Brain microvascular endothelial cell (primary cell): ENCODE measurements at regions not wholly inside any gene's neighbourhood (a gene's known extent, or its start where the extent isn't known, plus 50 kb on each side); places are given as distances from the start of the nearest gene placed in this dataset.
A peak's percentile ranks its signal among the peaks of the same experiment; 100 is the strongest.

ENCODE experiments used
- DNase-seq: peaks from one replicate; pipeline ENCODE4 v3.0.0-alpha.2; 2020
- H3K27ac ChIP-seq: fragments of 250-450 bp; sonication (Bioruptor Pico); 2 replicates; pipeline ENCODE4 v1.5.1; 2020; ENCODE audit warnings: mild to moderate bottlenecking, moderate library complexity
- H3K27me3 ChIP-seq: fragments of 250-450 bp; sonication (Bioruptor Pico); replicated peaks from 2 replicates; pipeline ENCODE4 v1.5.1; 2020; ENCODE audit warnings: mild to moderate bottlenecking
- H3K36me3 ChIP-seq: fragments of 250-450 bp; sonication (Bioruptor Pico); replicated peaks from 2 replicates; pipeline ENCODE4 v1.5.1; 2020; ENCODE audit warnings: mild to moderate bottlenecking
- H3K4me3 ChIP-seq: 2 replicates; pipeline ENCODE4 v1.5.1; 2011; ENCODE audit warnings: low read depth, mild to moderate bottlenecking, control low read depth, low read length, moderate library complexity
- CTCF ChIP-seq: IDR thresholded peaks from 2 replicates; pipeline ENCODE4 v1.5.1; 2011; ENCODE audit warnings: low read depth, mild to moderate bottlenecking, moderate library complexity, low read length, control low read depth, inconsistent platforms; ENCODE audit errors: missing control alignments
- in situ Hi-C: cut with HindIII; loops from 2 replicates; pipeline ENCODE4 v1.10.0; 2017; ENCODE audit warnings: low sequenced_read_pairs, low pct_ligation_motif_present

GRCh38 chr9:83154821-83155220, 91.9 kb upstream of the RASEF start:
- Histone ChIP-seq H3K4me3 (no peak overlapping the region), H3K36me3 (no peaks in the 10 kb centered on the region), H3K27ac (no peak overlapping the region), H3K27me3 (no peaks in the 10 kb centered on the region)
- TF ChIP-seq CTCF, result no peak
- in situ Hi-C loops, result no loop called here
- DNase-seq, result peak; percentile 32

- Histone ChIP-seq H3K36me3 (no peaks in the 10 kb centered on the region), H3K4me3 (no peak overlapping the region), H3K27ac (no peak overlapping the region), H3K27me3 (no peaks in the 10 kb centered on the region)
- in situ Hi-C loops, result no loop called here
- no peak for TF ChIP-seq CTCF
- DNase-seq, result peak; percentile 56
Observed at GRCh38 chr9:83154087-83154736, 91.3 kb upstream of the RASEF start.

- Histone ChIP-seq H3K36me3 (no peaks in the 10 kb centered on the region), H3K4me3 (no peak overlapping the region), H3K27me3 (no peaks in the 10 kb centered on the region), H3K27ac (no peak overlapping the region)
- TF ChIP-seq CTCF, result no peak
- in situ Hi-C loops, result no loop called here
- DNase-seq, result no peak
Observed at GRCh38 chr9:83153030-83153429, 90.1 kb upstream of the RASEF start.

GRCh38 chr9:83151627-83152137, 88.7 kb upstream of the RASEF start:
- Histone ChIP-seq H3K27ac (no peak overlapping the region), H3K4me3 (no peak overlapping the region), H3K36me3 (no peaks in the 10 kb centered on the region), H3K27me3 (no peaks in the 10 kb centered on the region)
- in situ Hi-C loops, result no loop called here
- no peak for DNase-seq
- TF ChIP-seq CTCF, result no peak

GRCh38 chr9:83147315-83148149, 84.6 kb upstream of the RASEF start:
- in situ Hi-C loops, result no loop called here
- Histone ChIP-seq H3K27me3 (no peaks in the 10 kb centered on the region), H3K36me3 (no peaks in the 10 kb centered on the region), H3K27ac (no peak overlapping the region), H3K4me3 (no peak overlapping the region)
- TF ChIP-seq CTCF, result no peak
- no peak for DNase-seq
